Neural progenitor cell (in vitro differentiated cells): ENCODE measurements at regions not wholly inside any gene's neighbourhood (a gene's known extent, or its start where the extent isn't known, plus 50 kb on each side); places are given as distances from the start of the nearest gene placed in this dataset.

Experiments used
- DNase-seq: peaks from one replicate; pipeline ENCODE4 v3.0.0-alpha.2; 2016; ENCODE audit warnings: low spot score
- H2AFZ ChIP-seq: fragments of 200-600 bp; sonication (generic); replicated peaks from 2 replicates; pipeline ENCODE4 v1.6.1; 2016; ENCODE audit warnings: antibody characterized with exemption
- H3F3A ChIP-seq: fragments of 200-600 bp; sonication (generic); 2 replicates; pipeline ENCODE4 v1.6.1; 2016; ENCODE audit warnings: antibody characterized with exemption, low read depth
- H3K27ac ChIP-seq: fragments of 200-600 bp; sonication (generic); 2 replicates; pipeline ENCODE4 v1.5.1; 2016; ENCODE audit warnings: mild to moderate bottlenecking
- H3K27me3 ChIP-seq: fragments of 200-600 bp; sonication (generic); 2 replicates; pipeline ENCODE4 v1.6.1; 2016; ENCODE audit warnings: mild to moderate bottlenecking, moderate library complexity
- H3K36me3 ChIP-seq: fragments of 200-600 bp; sonication (generic); 2 replicates; pipeline ENCODE4 v1.5.1; 2016
- H3K4me1 ChIP-seq: fragments of 200-600 bp; sonication (generic); 2 replicates; pipeline ENCODE4 v1.6.1; 2016; ENCODE audit warnings: mixed run types
- H3K4me2 ChIP-seq: fragments of 200-600 bp; sonication (generic); 2 replicates; pipeline ENCODE4 v1.6.1; 2016
- H3K4me3 ChIP-seq: fragments of 200-600 bp; sonication (generic); 2 replicates; pipeline ENCODE4 v1.5.1; 2016
- H3K79me2 ChIP-seq: fragments of 200-600 bp; sonication (generic); 2 replicates; pipeline ENCODE4 v1.6.1; 2016; ENCODE audit warnings: low read depth
- H3K9ac ChIP-seq: fragments of 200-600 bp; sonication (generic); 2 replicates; pipeline ENCODE4 v1.6.1; 2016
- H3K9me3 ChIP-seq: fragments of 200-600 bp; sonication (generic); 2 replicates; pipeline ENCODE4 v1.5.1; 2016; ENCODE audit warnings: low read depth
- H4K20me1 ChIP-seq: fragments of 200-600 bp; sonication (generic); 2 replicates; pipeline ENCODE4 v1.6.1; 2016; ENCODE audit warnings: low read depth
- H3K27ac Mint-ChIP-seq: 3 replicates; pipeline ENCODE4 v1.8.0; 2021; ENCODE audit warnings: mixed read lengths
- H3K27me3 Mint-ChIP-seq: 2 replicates; pipeline ENCODE4 v1.8.0; 2022; ENCODE audit warnings: low read depth, mild to moderate bottlenecking, inconsistent platforms, moderate library complexity, mixed read lengths; ENCODE audit not compliant: insufficient read depth
- H3K36me3 Mint-ChIP-seq: 3 replicates; pipeline ENCODE4 v1.8.0; 2021; ENCODE audit warnings: mixed read lengths
- H3K4me1 Mint-ChIP-seq: 3 replicates; pipeline ENCODE4 v1.8.0; 2021; ENCODE audit warnings: mixed read lengths
- H3K4me3 Mint-ChIP-seq: 3 replicates; pipeline ENCODE4 v1.8.0; 2021; ENCODE audit warnings: mild to moderate bottlenecking, moderate library complexity, mixed read lengths
- H3K9me3 Mint-ChIP-seq: 3 replicates; pipeline ENCODE4 v1.8.0; 2020; ENCODE audit warnings: mixed read lengths
- EZH2 ChIP-seq: fragments of 200-600 bp; sonication (generic); IDR thresholded peaks from 2 replicates; pipeline ENCODE4 v1.6.1; 2017; ENCODE audit warnings: antibody characterized with exemption, mild to moderate bottlenecking, moderate library complexity
- EZH2phosphoT487 ChIP-seq: fragments of 200-600 bp; sonication (generic); IDR thresholded peaks from 2 replicates; pipeline ENCODE4 v1.6.1; 2017; ENCODE audit warnings: antibody characterized with exemption
- TF ChIP-seq, protein P1 (sequence below): fragments of 200-600 bp; sonication (generic); IDR thresholded peaks from 2 replicates; pipeline ENCODE4 v1.5.1; 2017; ENCODE audit warnings: antibody characterized with exemption, mild to moderate bottlenecking

GRCh38 chr21:25103500-25104207, 503.6 kb downstream of the MRPL39 start:
- H2AFZ ChIP-seq: no peak overlapping the region
- no peak overlapping the region for H3K27ac ChIP-seq
- no peak overlapping the region for H3K9ac ChIP-seq
- Mint-ChIP-seq H3K9me3 (peaks cover 2% of the 10 kb centered on the region), H3K4me1 (no peaks in the 10 kb centered on the region), H3K4me3 (no peak overlapping the region), H3K27me3 (no peaks in the 10 kb centered on the region), H3K27ac (no peak overlapping the region), H3K36me3 (no peaks in the 10 kb centered on the region)
- DNase-seq: no peak
- H3K4me1 ChIP-seq: no peaks in the 10 kb centered on the region
- H3K36me3 ChIP-seq: no peaks in the 10 kb centered on the region
- no peaks in the 10 kb centered on the region for H3K27me3 ChIP-seq
- TF ChIP-seq, protein P1, sequence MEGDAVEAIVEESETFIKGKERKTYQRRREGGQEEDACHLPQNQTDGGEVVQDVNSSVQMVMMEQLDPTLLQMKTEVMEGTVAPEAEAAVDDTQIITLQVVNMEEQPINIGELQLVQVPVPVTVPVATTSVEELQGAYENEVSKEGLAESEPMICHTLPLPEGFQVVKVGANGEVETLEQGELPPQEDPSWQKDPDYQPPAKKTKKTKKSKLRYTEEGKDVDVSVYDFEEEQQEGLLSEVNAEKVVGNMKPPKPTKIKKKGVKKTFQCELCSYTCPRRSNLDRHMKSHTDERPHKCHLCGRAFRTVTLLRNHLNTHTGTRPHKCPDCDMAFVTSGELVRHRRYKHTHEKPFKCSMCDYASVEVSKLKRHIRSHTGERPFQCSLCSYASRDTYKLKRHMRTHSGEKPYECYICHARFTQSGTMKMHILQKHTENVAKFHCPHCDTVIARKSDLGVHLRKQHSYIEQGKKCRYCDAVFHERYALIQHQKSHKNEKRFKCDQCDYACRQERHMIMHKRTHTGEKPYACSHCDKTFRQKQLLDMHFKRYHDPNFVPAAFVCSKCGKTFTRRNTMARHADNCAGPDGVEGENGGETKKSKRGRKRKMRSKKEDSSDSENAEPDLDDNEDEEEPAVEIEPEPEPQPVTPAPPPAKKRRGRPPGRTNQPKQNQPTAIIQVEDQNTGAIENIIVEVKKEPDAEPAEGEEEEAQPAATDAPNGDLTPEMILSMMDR: no peak
- no peak for TF ChIP-seq EZH2
- TF ChIP-seq EZH2phosphoT487: no peak
- H3K4me3 ChIP-seq: no peak overlapping the region
- H3K4me2 ChIP-seq: no peak overlapping the region
- no peaks in the 10 kb centered on the region for H3F3A ChIP-seq
- no peaks in the 10 kb centered on the region for H3K79me2 ChIP-seq
- H4K20me1 ChIP-seq: no peaks in the 10 kb centered on the region
- H3K9me3 ChIP-seq: no peaks in the 10 kb centered on the region

DNA sequence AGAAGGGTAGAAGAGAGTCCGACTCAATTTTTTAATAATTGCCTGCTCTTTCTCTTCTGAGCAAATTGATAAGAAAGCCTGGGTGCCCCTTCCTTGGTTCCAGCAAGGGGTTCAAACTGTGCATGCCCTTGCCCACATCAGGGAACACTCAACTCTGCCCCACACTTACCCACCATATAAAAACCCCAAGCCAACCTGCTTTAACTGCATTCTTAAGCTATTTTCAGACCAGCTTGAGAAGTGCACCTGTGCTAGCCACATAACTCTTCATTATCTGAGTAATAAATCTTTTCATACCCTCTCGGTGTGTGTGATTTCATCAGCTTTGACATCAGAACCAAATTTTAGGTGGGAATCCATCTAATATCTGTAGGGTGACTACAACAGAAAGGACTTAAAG, 509.6 kb downstream of the MRPL39 start:
- H3K4me1 Mint-ChIP-seq: no peaks in the 10 kb centered on the region
- no peaks in the 10 kb centered on the region for H4K20me1 ChIP-seq
- H3K9me3 ChIP-seq: peaks cover 3% of the 10 kb centered on the region
- TF ChIP-seq EZH2phosphoT487 (no peak), EZH2 (no peak)
- TF ChIP-seq, protein P1: no peak
- H3K79me2 ChIP-seq: no peaks in the 10 kb centered on the region
- H2AFZ ChIP-seq: no peak overlapping the region
- H3K4me3 Mint-ChIP-seq: no peak overlapping the region
- H3K36me3 ChIP-seq: no peaks in the 10 kb centered on the region
- no peaks in the 10 kb centered on the region for H3F3A ChIP-seq
- no peak overlapping the region for H3K27ac Mint-ChIP-seq
- H3K9me3 Mint-ChIP-seq: peaks cover 5% of the 10 kb centered on the region
- H3K27me3 Mint-ChIP-seq: no peaks in the 10 kb centered on the region
- no peak overlapping the region for H3K9ac ChIP-seq
- no peak overlapping the region for H3K4me3 ChIP-seq
- H3K27me3 ChIP-seq: no peaks in the 10 kb centered on the region
- no peaks in the 10 kb centered on the region for H3K4me1 ChIP-seq
- DNase-seq: no peak
- H3K4me2 ChIP-seq: no peak overlapping the region
- H3K36me3 Mint-ChIP-seq: no peaks in the 10 kb centered on the region
- no peak overlapping the region for H3K27ac ChIP-seq

DNA sequence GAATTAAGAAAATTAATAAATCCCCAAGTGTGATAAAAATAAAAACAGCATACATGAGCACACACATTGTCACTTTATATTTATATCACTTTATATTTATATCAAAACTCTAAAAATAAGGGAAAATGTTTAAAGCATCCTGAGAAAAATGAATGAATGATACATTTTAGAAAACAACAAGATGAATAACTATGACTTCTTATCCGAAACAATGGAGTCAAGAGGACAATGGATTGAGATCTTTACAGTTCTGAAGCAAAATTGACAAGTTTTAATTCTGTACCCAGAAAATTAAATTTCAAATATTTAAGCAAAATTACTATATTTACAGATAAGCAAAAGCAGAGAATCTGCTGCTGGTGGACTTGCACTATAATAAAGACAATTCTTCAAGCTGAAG, 512.6 kb downstream of the MRPL39 start:
- H3K9ac ChIP-seq: no peak overlapping the region
- Mint-ChIP-seq H3K4me1 (no peaks in the 10 kb centered on the region), H3K36me3 (no peaks in the 10 kb centered on the region), H3K27me3 (no peaks in the 10 kb centered on the region), H3K4me3 (no peak overlapping the region), H3K9me3 (peaks cover 5% of the 10 kb centered on the region), H3K27ac (no peak overlapping the region)
- H4K20me1 ChIP-seq: no peaks in the 10 kb centered on the region
- H3K27ac ChIP-seq: no peak overlapping the region
- H3K36me3 ChIP-seq: no peaks in the 10 kb centered on the region
- no peaks in the 10 kb centered on the region for H3F3A ChIP-seq
- TF ChIP-seq EZH2: no peak
- TF ChIP-seq EZH2phosphoT487: no peak
- TF ChIP-seq, protein P1: no peak
- no peak overlapping the region for H3K4me2 ChIP-seq
- H3K4me3 ChIP-seq: no peak overlapping the region
- no peaks in the 10 kb centered on the region for H3K4me1 ChIP-seq
- H3K79me2 ChIP-seq: no peaks in the 10 kb centered on the region
- DNase-seq: no peak
- H2AFZ ChIP-seq: no peak overlapping the region
- H3K27me3 ChIP-seq: no peaks in the 10 kb centered on the region
- peaks cover 3% of the 10 kb centered on the region for H3K9me3 ChIP-seq
